SK-MEL-5 (cell line): ENCODE measurements at regions not wholly inside any gene's neighbourhood (a gene's known extent, or its start where the extent isn't known, plus 50 kb on each side); places are given as distances from the start of the nearest gene placed in this dataset.

Source experiments
- DNase-seq: peaks from one replicate; pipeline ENCODE4 v3.0.0-alpha.2; 2016; ENCODE audit warnings: low read depth, low spot score
- in situ Hi-C: cut with HindIII; loops from 2 replicates; pipeline ENCODE4 v1.10.0; 2016; ENCODE audit warnings: low sequenced_read_pairs, high pct_unique_total_duplicates, low pct_unique_long_range_greater_than_20kb

GRCh38 chr21:41662161-41662560 lies 104.7 kb downstream of the RIPK4 start:
- DNase-seq = no peak
- in situ Hi-C loops = no loop called here

GRCh38 chr21:41660748-41661147 lies 106.1 kb downstream of the RIPK4 start:
- in situ Hi-C loops = no loop called here
- no peak for DNase-seq

- peak; percentile 58 for DNase-seq
- in situ Hi-C loops = no loop called here
These were observed 106.9 kb downstream of the RIPK4 start for GRCh38 chr21:41659791-41660560.

GRCh38 chr21:41656946-41657525 lies 109.8 kb downstream of the RIPK4 start:
- DNase-seq = no peak
- in situ Hi-C loops = no loop called here

- in situ Hi-C loops = no loop called here
These were observed 111.6 kb downstream of the RIPK4 start for GRCh38 chr21:41655259-41655658.

GRCh38 chr21:41653954-41654491 lies 112.8 kb downstream of the RIPK4 start:
- in situ Hi-C loops = no loop called here
- no peak for DNase-seq

More at GRCh38 chr21:41655259-41655658, 111.6 kb downstream of the RIPK4 start:
- DNase-seq = no peak

GRCh38 chr21:41653243-41653953 lies 113.5 kb downstream of the RIPK4 start:
- in situ Hi-C loops = no loop called here
- no peak for DNase-seq

GRCh38 chr21:41651830-41652229 lies 115.0 kb downstream of the RIPK4 start:
- in situ Hi-C loops = no loop called here

GRCh38 chr21:41651406-41651805 lies 115.4 kb downstream of the RIPK4 start:
- in situ Hi-C loops = no loop called here
- DNase-seq = no peak

More at GRCh38 chr21:41651830-41652229, 115.0 kb downstream of the RIPK4 start:
- DNase-seq = no peak

- no peak for DNase-seq
- in situ Hi-C loops = no loop called here
These were observed 116.2 kb downstream of the RIPK4 start for GRCh38 chr21:41650526-41651145.

- DNase-seq = no peak
- in situ Hi-C loops = no loop called here
These were observed 118.2 kb downstream of the RIPK4 start for GRCh38 chr21:41648591-41649031.

GRCh38 chr21:41647806-41648561 lies 118.9 kb downstream of the RIPK4 start:
- in situ Hi-C loops = no loop called here

GRCh38 chr21:41643246-41643966 lies 123.4 kb downstream of the RIPK4 start:
- in situ Hi-C loops = no loop called here
- DNase-seq = peak; percentile 26

More at GRCh38 chr21:41647806-41648561, 118.9 kb downstream of the RIPK4 start:
- no peak for DNase-seq

GRCh38 chr21:41641821-41642701 lies 124.8 kb downstream of the RIPK4 start:
- in situ Hi-C loops = no loop called here
- peak; percentile 99 for DNase-seq

GRCh38 chr21:41641510-41641815 lies 125.4 kb downstream of the RIPK4 start:
- in situ Hi-C loops = no loop called here
- DNase-seq = no peak
